DND-41 (cell line): ENCODE measurements at regions not wholly inside any gene's neighbourhood (a gene's known extent, or its start where the extent isn't known, plus 50 kb on each side); places are given as distances from the start of the nearest gene placed in this dataset.

Experiments
- EZH2 ChIP-seq: IDR thresholded peaks from 3 replicates; pipeline ENCODE4 v1.6.1; 2012; ENCODE audit warnings: borderline replicate concordance, low read depth, mild to moderate bottlenecking, moderate library complexity, low read length, inconsistent platforms; ENCODE audit not compliant: severe bottlenecking
- TF ChIP-seq, protein P1 (sequence below): IDR thresholded peaks from 2 replicates; pipeline ENCODE4 v1.5.1; 2012; ENCODE audit warnings: borderline replicate concordance, low read length, moderate library complexity, mild to moderate bottlenecking; ENCODE audit not compliant: poor library complexity, severe bottlenecking; ENCODE audit errors: extremely low read depth

DNA sequence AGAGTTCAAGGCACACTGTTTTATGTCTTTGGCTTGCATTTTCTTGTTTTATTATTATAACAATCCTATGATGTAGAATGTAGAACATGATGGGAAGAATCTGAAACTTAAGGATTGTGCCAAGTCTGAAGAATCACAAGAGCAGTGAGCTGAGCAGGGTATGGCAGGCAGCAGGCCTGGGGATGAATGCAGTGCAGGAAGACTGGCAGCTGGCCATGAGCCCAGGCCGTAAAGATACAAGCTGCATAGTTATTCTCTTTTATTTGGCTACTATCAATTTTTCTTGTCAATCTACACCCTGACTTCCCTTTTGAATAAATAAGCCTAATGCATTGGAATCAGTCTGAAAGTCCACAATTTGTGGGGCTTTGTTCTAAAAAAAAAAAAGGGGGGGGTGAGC lies 89.6 kb upstream of the ARPP21 start:
- TF ChIP-seq, protein P1, sequence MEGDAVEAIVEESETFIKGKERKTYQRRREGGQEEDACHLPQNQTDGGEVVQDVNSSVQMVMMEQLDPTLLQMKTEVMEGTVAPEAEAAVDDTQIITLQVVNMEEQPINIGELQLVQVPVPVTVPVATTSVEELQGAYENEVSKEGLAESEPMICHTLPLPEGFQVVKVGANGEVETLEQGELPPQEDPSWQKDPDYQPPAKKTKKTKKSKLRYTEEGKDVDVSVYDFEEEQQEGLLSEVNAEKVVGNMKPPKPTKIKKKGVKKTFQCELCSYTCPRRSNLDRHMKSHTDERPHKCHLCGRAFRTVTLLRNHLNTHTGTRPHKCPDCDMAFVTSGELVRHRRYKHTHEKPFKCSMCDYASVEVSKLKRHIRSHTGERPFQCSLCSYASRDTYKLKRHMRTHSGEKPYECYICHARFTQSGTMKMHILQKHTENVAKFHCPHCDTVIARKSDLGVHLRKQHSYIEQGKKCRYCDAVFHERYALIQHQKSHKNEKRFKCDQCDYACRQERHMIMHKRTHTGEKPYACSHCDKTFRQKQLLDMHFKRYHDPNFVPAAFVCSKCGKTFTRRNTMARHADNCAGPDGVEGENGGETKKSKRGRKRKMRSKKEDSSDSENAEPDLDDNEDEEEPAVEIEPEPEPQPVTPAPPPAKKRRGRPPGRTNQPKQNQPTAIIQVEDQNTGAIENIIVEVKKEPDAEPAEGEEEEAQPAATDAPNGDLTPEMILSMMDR: no peak
- no peak for TF ChIP-seq EZH2
